Activated CD4-positive, CD25-positive, alpha-beta regulatory T cell treated with anti-CD3 and anti-CD28 coated beads, Interleukin-2, amount 50 U/mL, for 24 hours (primary cell): ENCODE measurements at regions not wholly inside any gene's neighbourhood (a gene's known extent, or its start where the extent isn't known, plus 50 kb on each side); places are given as distances from the start of the nearest gene placed in this dataset.

Experiments used
- ATAC-seq, 2 donors: fragments of 150-1000 bp; cut with Tn5 transposase; one replicate each; pipeline ENCODE4 v1.10.0; 2021; ENCODE audit warnings: mild to moderate bottlenecking in 1 of 2, moderate library complexity in 1 of 2

DNA sequence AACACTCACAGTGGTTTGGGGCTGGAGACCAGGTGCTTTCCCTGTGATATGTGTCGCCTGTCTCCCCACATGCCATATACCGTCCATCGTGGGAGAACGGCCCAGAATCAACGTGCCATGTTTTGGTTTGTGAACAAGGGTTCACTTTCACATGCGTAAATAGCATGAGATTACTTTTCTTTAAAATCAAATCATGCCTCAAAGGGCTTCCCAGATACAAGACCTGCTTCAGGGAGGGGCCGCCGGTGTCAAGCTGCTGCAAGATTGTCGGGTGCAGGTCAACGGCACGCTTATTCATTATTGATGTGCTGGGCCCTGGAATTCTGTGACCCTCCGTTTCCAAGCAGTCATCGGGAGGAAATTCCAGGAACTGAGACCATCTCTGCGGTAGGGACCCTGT is 145.2 kb upstream of the RTL1 start:
- no peak for ATAC-seq

DNA sequence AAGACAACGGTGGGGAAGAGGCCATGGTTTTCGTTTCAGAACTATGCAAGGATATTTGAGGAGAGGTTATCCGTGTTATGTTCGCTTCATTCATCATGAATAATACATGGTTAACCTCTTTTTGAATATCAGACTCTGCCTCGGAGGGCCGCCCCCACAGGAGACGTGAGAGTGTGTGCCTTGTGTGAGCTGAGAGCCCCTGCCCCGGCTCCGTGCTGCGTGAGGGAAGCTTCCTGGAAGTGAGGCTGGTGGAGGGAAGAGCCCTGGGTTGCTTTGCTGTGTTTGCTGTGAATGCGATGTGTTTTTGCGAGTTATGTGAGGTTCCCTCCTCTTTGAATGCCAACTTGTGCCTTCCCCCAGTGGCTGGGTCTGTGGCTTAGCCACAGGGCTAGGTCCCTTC is 146.0 kb upstream of the RTL1 start:
- ATAC-seq, result no peak

DNA sequence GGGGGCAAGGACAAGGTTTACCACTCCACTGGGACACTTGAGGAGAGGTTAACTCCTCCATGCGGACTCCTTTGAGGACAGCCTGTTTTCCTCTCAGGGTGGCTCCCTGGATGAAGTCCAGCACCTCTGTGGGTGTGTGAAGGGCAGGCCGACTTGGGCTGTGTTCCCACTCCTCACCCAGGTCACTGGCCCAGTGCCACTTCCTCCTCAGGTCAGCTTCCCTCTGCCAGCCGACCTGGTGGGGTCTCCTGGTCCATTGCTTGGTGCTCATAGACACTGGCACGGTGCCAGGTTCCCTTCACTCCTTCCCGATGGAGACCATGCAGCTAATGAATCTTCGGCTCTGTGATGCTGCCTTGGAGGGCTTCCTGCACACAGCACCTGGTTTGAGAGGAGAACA is 146.4 kb upstream of the RTL1 start:
- no peak for ATAC-seq

DNA sequence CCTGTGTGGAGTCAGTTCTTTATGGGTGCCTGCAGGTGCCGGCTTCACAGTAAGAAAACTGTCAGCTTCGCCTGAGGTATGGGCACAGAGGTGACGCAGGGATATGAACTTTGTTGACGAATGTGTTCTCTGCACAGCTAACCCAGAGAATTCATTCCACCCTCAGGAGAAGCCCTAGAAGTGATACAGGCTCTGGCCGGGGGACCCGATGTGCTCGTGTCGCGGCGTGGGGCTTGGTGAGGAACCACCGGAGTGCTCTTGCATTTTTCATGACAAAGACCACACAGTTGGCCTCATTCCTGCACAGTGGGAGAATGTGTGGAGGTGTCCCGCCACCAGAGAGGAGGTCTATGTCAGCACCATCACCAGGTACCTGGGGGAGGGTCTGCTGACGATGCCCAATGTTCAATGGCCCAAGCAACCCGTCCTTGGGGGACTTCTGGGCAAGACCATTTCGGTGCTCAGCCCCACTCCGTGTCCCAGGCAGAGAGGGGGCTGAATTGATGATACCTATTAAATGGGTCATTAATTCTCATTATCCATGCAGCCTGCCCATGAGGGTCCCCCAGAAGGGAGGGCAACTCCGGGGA is 147.5 kb upstream of the RTL1 start:
- no peak for ATAC-seq

GRCh38 chr14:101054671-101055070 is 151.1 kb upstream of the RTL1 start:
- ATAC-seq, result no peak

- ATAC-seq, result no peak
Measured at GRCh38 chr14:101055106-101055662, 151.7 kb upstream of the RTL1 start.

GRCh38 chr14:101055776-101056374 is 152.4 kb upstream of the RTL1 start:
- ATAC-seq, result no peak

- ATAC-seq, result no peak
Measured at GRCh38 chr14:101056446-101056845, 152.9 kb upstream of the RTL1 start.

GRCh38 chr14:101057394-101057793 is 153.9 kb upstream of the RTL1 start:
- no peak for ATAC-seq

DNA sequence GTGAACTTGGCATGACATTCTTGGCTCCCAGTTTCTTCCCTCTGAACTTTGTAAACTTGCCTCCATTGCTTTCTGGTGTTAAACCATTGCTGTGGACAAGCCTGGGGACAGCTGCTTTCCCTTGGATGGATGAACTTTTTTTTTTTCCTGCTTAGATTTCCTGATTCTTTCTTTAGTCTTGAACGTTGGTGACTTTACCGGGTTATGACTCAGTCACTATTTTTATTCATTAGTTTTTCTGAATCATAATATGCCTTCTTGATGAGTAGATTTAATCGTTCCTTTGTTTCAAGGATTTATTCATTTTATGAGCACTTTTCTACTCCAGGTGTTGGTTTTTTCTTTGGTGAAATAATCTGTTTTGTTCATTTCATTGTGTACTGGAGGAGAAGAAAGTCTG is 155.0 kb upstream of the RTL1 start:
- no peak for ATAC-seq

DNA sequence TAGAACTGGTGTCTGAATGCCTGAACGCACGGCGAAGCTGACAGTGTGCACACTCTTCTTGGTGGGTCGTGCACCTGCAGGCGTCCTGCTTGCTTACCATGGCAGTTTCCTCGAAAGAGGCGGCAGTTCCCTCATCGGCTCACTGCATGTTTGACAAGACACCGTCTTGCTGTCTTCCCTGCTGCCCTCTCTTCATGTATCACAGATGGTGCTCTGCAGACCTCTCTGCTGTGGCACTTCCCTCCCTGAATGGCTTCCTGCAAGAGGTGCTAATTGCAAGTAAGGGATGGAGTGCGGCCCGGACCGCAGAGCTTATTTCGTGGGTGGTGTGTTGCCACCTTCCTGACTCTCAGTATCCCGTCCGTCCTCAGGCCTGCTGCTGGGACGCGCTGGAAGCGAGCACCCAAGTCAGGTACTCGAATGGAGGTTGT is 156.7 kb upstream of the RTL1 start:
- ATAC-seq, result no peak

- no peak for ATAC-seq
Measured at GRCh38 chr14:101061411-101062064, 158.0 kb upstream of the RTL1 start.

- ATAC-seq, result no peak
Measured at GRCh38 chr14:101062065-101062450, 158.5 kb upstream of the RTL1 start.

DNA sequence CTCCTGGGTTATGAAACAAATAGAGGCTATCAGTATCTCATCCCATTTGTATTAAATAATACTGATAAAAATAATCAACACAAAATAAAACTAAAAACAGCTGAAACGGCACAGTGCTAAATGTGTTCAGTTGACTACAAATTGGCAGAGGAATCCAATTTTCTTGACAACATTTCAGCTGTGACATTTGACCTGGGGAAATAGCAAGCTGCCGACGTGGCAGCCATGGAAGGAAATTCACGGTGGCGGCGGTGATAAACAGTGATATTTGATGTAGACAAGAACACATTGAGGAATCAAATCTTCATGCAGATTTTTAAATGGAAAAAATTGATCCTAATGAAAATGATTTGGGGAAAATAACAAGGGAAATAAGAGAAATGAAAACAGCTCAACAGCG is 159.1 kb upstream of the RTL1 start:
- ATAC-seq, result no peak

DNA sequence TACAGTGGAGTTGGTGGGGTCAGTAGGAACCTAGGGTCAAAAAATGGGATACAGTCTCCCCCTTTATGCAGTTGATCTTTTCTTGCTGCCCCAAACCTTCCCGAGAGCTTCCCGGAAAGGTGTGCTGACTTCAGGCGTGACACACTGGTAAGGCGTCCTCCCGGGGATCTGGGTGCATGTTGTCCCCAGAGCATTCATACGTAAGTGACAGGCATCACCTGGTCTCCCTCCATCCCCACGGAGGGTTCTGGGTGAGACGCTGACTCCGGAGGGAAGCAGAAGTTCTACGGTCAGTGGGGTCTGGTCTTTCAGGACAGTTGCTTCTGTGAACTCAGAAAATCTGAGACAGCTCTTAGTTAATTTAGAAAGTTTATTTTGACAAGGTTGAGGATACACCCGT is 159.6 kb upstream of the RTL1 start:
- ATAC-seq, result no peak

- ATAC-seq, result no peak
Measured at GRCh38 chr14:101064121-101064661, 160.7 kb upstream of the RTL1 start.

DNA sequence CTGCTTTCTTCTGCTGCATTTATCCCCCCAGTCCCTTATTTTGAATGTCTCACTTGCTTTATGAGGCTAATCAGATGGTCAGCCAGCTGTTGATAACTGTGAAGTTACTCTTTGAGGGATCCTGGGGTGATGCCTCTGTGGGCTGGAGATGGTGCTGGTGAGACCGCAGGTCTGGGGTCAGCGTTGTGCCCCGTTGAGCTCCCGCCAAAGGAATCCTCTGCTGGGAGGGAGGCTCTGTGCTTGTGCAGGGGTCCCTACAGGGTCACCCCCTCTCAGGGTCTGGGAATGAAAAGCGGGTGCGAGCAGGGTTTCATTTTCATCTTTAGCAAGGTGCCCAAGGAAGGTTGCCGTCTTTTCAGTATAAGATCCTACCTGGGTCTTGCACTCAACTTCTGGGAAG is 161.2 kb upstream of the RTL1 start:
- no peak for ATAC-seq

- ATAC-seq, result no peak
Measured at GRCh38 chr14:101065246-101065645, 161.7 kb upstream of the RTL1 start.

- no peak for ATAC-seq
Measured at GRCh38 chr14:101065696-101066694, 162.5 kb upstream of the RTL1 start.

DNA sequence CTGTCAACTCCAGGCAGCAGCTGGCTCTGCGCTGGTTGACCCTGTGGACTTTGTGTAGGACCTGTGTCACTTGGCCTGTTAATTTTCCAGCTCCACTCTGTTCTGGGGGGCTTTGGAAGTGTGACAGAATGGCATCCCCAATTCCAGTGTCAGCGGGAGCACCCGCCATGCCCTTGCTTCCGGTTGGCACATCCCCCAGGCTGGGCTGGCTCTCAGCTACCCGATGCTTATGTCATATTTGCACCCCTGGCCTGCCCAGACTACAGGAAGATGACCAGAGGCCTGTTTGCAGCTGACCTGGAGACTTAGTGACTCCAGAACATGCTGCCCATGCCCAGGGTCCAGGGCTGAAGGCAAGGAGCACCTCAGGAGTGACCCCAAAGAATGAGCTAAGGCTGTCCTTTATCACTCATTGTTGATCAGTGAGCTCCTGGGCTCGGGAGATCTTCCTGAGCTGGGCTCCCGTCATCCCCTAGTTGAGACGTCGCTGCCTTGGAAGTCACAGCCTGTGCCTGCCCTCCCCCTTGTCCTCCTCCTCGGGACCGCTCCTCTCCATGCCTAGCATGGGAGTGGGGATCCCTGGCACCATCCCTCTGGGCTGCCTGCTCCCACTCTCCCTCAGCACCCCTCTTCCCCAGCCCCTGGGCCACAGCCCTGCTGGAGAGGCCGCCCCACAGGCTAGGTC is 163.4 kb upstream of the RTL1 start:
- ATAC-seq, result no peak

DNA sequence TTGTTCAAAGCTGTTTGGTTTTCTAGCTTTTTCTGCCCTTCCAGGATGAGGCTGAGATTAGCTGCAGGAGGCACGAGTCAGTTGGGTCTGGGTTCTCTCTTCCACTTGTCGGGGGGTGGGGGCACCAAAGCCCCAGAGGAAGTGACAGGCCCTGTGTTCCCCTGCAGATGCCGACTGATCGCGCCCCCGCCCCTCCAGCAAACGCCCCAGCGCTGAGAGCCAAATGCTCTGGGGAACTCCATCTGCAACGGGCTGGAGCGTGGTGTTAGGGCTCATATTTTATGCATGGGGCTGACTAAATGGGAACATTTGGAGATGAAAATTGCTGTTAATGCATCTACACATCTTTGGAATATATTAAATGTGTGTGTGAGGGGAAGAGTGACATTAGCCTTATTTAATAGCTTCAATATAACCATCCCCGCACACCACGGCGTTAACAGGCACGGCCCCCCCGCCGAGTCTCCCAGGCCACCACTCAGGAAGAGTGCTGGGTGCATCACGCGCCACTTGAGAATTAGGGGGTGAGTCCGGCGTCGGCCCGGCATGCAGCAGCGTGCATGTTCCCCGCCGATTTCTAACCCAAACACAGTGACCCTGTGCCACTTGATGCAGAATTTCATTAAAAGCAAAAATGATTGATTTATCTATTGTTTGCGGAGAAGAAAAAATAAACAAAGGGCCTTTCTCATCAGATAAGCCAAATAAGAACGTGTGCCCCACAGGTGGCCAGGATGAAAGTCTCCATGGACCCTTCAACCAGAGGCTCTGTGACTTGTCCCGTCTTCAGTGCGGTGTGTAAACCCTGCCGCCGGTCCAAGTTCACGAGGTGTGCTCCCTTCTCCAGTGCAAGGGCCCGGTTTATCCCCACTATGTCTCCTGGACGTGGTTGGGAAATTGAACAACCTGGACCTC is 165.0 kb upstream of the RTL1 start:
- no peak for ATAC-seq
